Transverse colon (tissue), 3 donors: ENCODE measurements at regions not wholly inside any gene's neighbourhood (a gene's known extent, or its start where the extent isn't known, plus 50 kb on each side); places are given as distances from the start of the nearest gene placed in this dataset.

Experiments
- POLR2A ChIP-seq: fragments of 450-650 bp; IDR thresholded peaks from one replicate; pipeline ENCODE4 v1.6.1; 2016; ENCODE audit warnings: antibody characterized with exemption, mild to moderate bottlenecking, moderate library complexity
- TF ChIP-seq, protein P1 (sequence below), 5 experiments: fragments of 200-600 bp in 3 of 5; fragments of 450-650 bp in 2 of 5; sonication (generic) in 3 of 5; IDR thresholded peaks; 1 replicate in 2 of 5; 2 replicates in 3 of 5; pipeline ENCODE4 v1.5.1; 2016 to 2017; ENCODE audit warnings: antibody characterized with exemption in 5 of 5, inconsistent platforms in 3 of 5, mild to moderate bottlenecking in 2 of 5, moderate library complexity in 1 of 5

DNA sequence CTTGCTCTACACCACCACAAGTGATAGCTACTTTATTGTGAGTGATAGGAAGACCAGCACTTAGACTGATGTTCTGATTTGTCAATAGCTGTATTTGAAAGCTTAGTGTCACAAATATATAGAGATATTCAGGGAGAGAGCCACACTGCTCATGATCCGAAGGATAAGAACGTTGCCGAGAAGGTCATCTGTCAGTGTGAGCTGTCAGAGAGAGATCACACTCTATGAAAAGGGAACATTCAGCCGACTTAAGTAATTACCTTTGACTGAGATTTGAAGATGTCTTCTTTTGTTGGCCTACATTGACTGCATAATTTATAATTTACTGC lies 322.6 kb downstream of the TFEC start:
- TF ChIP-seq, protein P1, sequence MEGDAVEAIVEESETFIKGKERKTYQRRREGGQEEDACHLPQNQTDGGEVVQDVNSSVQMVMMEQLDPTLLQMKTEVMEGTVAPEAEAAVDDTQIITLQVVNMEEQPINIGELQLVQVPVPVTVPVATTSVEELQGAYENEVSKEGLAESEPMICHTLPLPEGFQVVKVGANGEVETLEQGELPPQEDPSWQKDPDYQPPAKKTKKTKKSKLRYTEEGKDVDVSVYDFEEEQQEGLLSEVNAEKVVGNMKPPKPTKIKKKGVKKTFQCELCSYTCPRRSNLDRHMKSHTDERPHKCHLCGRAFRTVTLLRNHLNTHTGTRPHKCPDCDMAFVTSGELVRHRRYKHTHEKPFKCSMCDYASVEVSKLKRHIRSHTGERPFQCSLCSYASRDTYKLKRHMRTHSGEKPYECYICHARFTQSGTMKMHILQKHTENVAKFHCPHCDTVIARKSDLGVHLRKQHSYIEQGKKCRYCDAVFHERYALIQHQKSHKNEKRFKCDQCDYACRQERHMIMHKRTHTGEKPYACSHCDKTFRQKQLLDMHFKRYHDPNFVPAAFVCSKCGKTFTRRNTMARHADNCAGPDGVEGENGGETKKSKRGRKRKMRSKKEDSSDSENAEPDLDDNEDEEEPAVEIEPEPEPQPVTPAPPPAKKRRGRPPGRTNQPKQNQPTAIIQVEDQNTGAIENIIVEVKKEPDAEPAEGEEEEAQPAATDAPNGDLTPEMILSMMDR (IDR thresholded peaks at IDR 0.05) = no peak
- TF ChIP-seq POLR2A = no peak
